CD14-positive monocyte (primary cell): ENCODE measurements at regions not wholly inside any gene's neighbourhood (a gene's known extent, or its start where the extent isn't known, plus 50 kb on each side); places are given as distances from the start of the nearest gene placed in this dataset.

Experiments used
- DNase-seq, 3 donors: peaks; one replicate each; pipeline ENCODE4 v3.0.0-alpha.2; 2011 to 2022
- H2AFZ ChIP-seq: 2 replicates; pipeline ENCODE4 v1.6.0; 2012; ENCODE audit warnings: mild to moderate bottlenecking, low read depth, low read length, inconsistent platforms; ENCODE audit not compliant: insufficient read depth, poor library complexity, severe bottlenecking
- H3K27ac ChIP-seq, 2 donors: 1 replicate in 1 of 2; 2 replicates in 1 of 2; pipeline ENCODE4 v1.5.1; 2012 to 2013; ENCODE audit warnings: low read length in 2 of 2, control low read depth in 1 of 2, inconsistent platforms in 1 of 2, low read depth in 1 of 2, mild to moderate bottlenecking in 1 of 2
- H3K27me3 ChIP-seq, 2 donors: one replicate each; pipeline versions ENCODE4 v1.6.0 to v1.6.1; 2011 to 2013; ENCODE audit warnings: low read length in 2 of 2; ENCODE audit not compliant: control insufficient read depth in 2 of 2, insufficient read depth in 2 of 2
- H3K36me3 ChIP-seq, 2 donors: replicated peaks in 1 of 2; 1 replicate in 1 of 2; 2 replicates in 1 of 2; pipeline versions ENCODE4 v1.5.1 to v1.6.1; 2012 to 2013; ENCODE audit warnings: low read length in 2 of 2, control low read depth in 1 of 2, inconsistent platforms in 1 of 2, mild to moderate bottlenecking in 1 of 2; ENCODE audit not compliant: insufficient read depth in 2 of 2, control insufficient read depth in 1 of 2
- H3K4me1 ChIP-seq, 2 donors: 1 replicate in 1 of 2; 2 replicates in 1 of 2; pipeline versions ENCODE4 v1.5.1 to v1.6.1; 2012 to 2013; ENCODE audit warnings: low read length in 2 of 2, control low read depth in 1 of 2, inconsistent platforms in 1 of 2, mild to moderate bottlenecking in 1 of 2, moderate library complexity in 1 of 2; ENCODE audit not compliant: insufficient read depth in 2 of 2, control insufficient read depth in 1 of 2
- H3K4me2 ChIP-seq: replicated peaks from 2 replicates; pipeline ENCODE3; 2012; ENCODE audit warnings: low read length, moderate library complexity, mild to moderate bottlenecking; ENCODE audit not compliant: poor library complexity, severe bottlenecking; ENCODE audit errors: extremely low read depth
- H3K4me3 ChIP-seq, 3 experiments: fragments of 200-600 bp in 1 of 3; sonication (generic) in 1 of 3; replicated peaks in 1 of 3; 1 replicate in 2 of 3; 2 replicates in 1 of 3; pipeline ENCODE4 v1.5.1; 2011 to 2013; ENCODE audit warnings: low read length in 3 of 3, mild to moderate bottlenecking in 3 of 3, control low read depth in 2 of 3, low read depth in 2 of 3, inconsistent platforms in 1 of 3, moderate library complexity in 1 of 3
- H3K79me2 ChIP-seq: 2 replicates; pipeline ENCODE4 v1.6.0; 2012; ENCODE audit warnings: mild to moderate bottlenecking, control low read depth, inconsistent platforms, low read length, moderate library complexity; ENCODE audit not compliant: insufficient read depth
- H3K9ac ChIP-seq: 2 replicates; pipeline ENCODE4 v1.6.0; 2017; ENCODE audit warnings: low read length, mild to moderate bottlenecking; ENCODE audit not compliant: insufficient read depth, poor library complexity, severe bottlenecking
- H3K9me3 ChIP-seq, 2 donors: replicated peaks in 1 of 2; 1 replicate in 1 of 2; 2 replicates in 1 of 2; pipeline versions ENCODE4 v1.5.1 to v1.6.1; 2012 to 2013; ENCODE audit warnings: low read length in 2 of 2, control low read depth in 1 of 2; ENCODE audit not compliant: control insufficient read depth in 1 of 2, insufficient read depth in 1 of 2
- H4K20me1 ChIP-seq: 2 replicates; pipeline ENCODE4 v1.6.0; 2012; ENCODE audit warnings: mild to moderate bottlenecking, low read length, control low read depth, moderate library complexity; ENCODE audit not compliant: insufficient read depth
- H3K27ac Mint-ChIP-seq, 7 donors: one replicate each; pipeline ENCODE4 v1.8.0; 2020; ENCODE audit warnings: mild to moderate bottlenecking in 7 of 7, mixed read lengths in 7 of 7, moderate library complexity in 6 of 7, inconsistent platforms in 2 of 7
- H3K27me3 Mint-ChIP-seq, 3 donors: one replicate each; pipeline ENCODE4 v1.8.0; 2021 to 2022; ENCODE audit warnings: low read depth in 3 of 3, mild to moderate bottlenecking in 3 of 3, mixed read lengths in 3 of 3, moderate library complexity in 3 of 3, inconsistent platforms in 1 of 3
- H3K36me3 Mint-ChIP-seq, 2 donors: one replicate each; pipeline ENCODE4 v1.8.0; 2020; ENCODE audit warnings: mixed read lengths in 2 of 2, inconsistent platforms in 1 of 2, mild to moderate bottlenecking in 1 of 2
- H3K4me1 Mint-ChIP-seq: one replicate; pipeline ENCODE4 v1.8.0; 2020; ENCODE audit warnings: mild to moderate bottlenecking, mixed read lengths
- H3K4me3 Mint-ChIP-seq, 2 donors: one replicate each; pipeline ENCODE4 v1.8.0; 2020; ENCODE audit warnings: mild to moderate bottlenecking in 2 of 2, mixed read lengths in 2 of 2, moderate library complexity in 1 of 2
- H3K9me3 Mint-ChIP-seq, 7 donors: one replicate each; pipeline ENCODE4 v1.8.0; 2020 to 2022; ENCODE audit warnings: mixed read lengths in 7 of 7, mild to moderate bottlenecking in 6 of 7, moderate library complexity in 6 of 7, inconsistent platforms in 2 of 7
- WGBS: methylation state at CpG from one replicate; pipeline ENCODE4 v1.1.5; 2013; ENCODE audit warnings: missing lambda C conversion rate; ENCODE audit not compliant: insufficient coverage; 5-methylcytosine and 5-hydroxymethylcytosine counted together
- intact Hi-C, 2 donors: fragments of 100-400 bp; cut with micrococcal nuclease; formaldehyde crosslinking; loops; one replicate each; pipeline versions ENCODE4 v1.15.0 to v1.15.1; 2023
- TF ChIP-seq, protein P1 (sequence below): fragments of 200-600 bp; IDR thresholded peaks from one replicate; pipeline ENCODE4 v1.8.0; 2022; ENCODE audit warnings: antibody characterized with exemption, mild to moderate bottlenecking

DNA sequence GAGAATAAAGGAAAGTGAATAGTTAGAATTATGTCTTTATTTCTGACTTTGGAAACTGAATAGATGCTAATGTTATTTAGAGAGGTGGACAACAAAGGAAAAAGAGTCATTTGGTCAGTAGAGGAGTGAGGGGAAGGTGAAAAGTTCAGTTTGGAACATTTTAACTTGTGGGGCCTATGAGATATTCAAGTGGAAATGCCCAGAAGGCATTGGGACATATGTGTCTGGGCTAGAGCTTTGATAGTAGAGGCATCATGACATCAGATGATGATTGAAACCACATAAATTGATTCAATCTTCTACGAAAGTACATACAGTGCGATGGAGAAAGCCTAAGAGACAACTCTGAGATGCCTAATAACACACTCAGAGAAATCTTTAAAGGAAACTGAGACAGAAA is 151.7 kb upstream of the COL11A1 start:
- no peak for DNase-seq
- H3K79me2 ChIP-seq: no peaks in the 10 kb centered on the region
- no CpG with 5 or more reads among the region's 2 CpGs for WGBS
- H3K9ac ChIP-seq: no peak overlapping the region
- Mint-ChIP-seq H3K36me3 (no peaks in the 10 kb centered on the region), H3K4me1 (no peaks in the 10 kb centered on the region), H3K27me3 (peaks cover 0 to 1% (median 0%) of the 10 kb centered on the region in 3 donors), H3K9me3 (peaks cover 0 to 3% (median 0%) of the 10 kb centered on the region in 7 donors), H3K27ac (no peak overlapping the region), H3K4me3 (no peak overlapping the region)
- H2AFZ ChIP-seq: no peak overlapping the region
- H3K36me3 ChIP-seq: no peaks in the 10 kb centered on the region
- H3K9me3 ChIP-seq: no peaks in the 10 kb centered on the region
- no peaks in the 10 kb centered on the region for H3K4me1 ChIP-seq
- no peaks in the 10 kb centered on the region for H3K27me3 ChIP-seq
- no peak overlapping the region for H3K4me3 ChIP-seq
- H4K20me1 ChIP-seq: no peaks in the 10 kb centered on the region
- no peak overlapping the region for H3K4me2 ChIP-seq
- TF ChIP-seq, protein P1, sequence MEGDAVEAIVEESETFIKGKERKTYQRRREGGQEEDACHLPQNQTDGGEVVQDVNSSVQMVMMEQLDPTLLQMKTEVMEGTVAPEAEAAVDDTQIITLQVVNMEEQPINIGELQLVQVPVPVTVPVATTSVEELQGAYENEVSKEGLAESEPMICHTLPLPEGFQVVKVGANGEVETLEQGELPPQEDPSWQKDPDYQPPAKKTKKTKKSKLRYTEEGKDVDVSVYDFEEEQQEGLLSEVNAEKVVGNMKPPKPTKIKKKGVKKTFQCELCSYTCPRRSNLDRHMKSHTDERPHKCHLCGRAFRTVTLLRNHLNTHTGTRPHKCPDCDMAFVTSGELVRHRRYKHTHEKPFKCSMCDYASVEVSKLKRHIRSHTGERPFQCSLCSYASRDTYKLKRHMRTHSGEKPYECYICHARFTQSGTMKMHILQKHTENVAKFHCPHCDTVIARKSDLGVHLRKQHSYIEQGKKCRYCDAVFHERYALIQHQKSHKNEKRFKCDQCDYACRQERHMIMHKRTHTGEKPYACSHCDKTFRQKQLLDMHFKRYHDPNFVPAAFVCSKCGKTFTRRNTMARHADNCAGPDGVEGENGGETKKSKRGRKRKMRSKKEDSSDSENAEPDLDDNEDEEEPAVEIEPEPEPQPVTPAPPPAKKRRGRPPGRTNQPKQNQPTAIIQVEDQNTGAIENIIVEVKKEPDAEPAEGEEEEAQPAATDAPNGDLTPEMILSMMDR: no peak
- intact Hi-C loops: no loop called here
- no peak overlapping the region for H3K27ac ChIP-seq

GRCh38 chr1:103256490-103256889 is 148.2 kb upstream of the COL11A1 start:
- Mint-ChIP-seq H3K27me3 (peaks cover 0 to 2% (median 1%) of the 10 kb centered on the region in 3 donors), H3K27ac (no peak overlapping the region), H3K4me3 (no peak overlapping the region), H3K36me3 (no peaks in the 10 kb centered on the region), H3K9me3 (no peaks in the 10 kb centered on the region), H3K4me1 (no peaks in the 10 kb centered on the region)
- H3K36me3 ChIP-seq: no peaks in the 10 kb centered on the region
- no peaks in the 10 kb centered on the region for H3K79me2 ChIP-seq
- TF ChIP-seq, protein P1: no peak
- no peaks in the 10 kb centered on the region for H3K4me1 ChIP-seq
- H3K4me2 ChIP-seq: no peak overlapping the region
- no peak overlapping the region for H3K27ac ChIP-seq
- H4K20me1 ChIP-seq: no peaks in the 10 kb centered on the region
- WGBS: no CpG with 5 or more reads among the region's 1 CpG
- no peak overlapping the region for H2AFZ ChIP-seq
- no peak overlapping the region for H3K4me3 ChIP-seq
- no peaks in the 10 kb centered on the region for H3K9me3 ChIP-seq
- intact Hi-C loops: no loop called here
- DNase-seq: no peak
- H3K27me3 ChIP-seq: no peaks in the 10 kb centered on the region
- H3K9ac ChIP-seq: no peak overlapping the region
